Right renal cortex interstitium (tissue), 3 donors: ENCODE measurements at regions not wholly inside any gene's neighbourhood (a gene's known extent, or its start where the extent isn't known, plus 50 kb on each side); places are given as distances from the start of the nearest gene placed in this dataset.

Experiments used
- DNase-seq, 3 donors: peaks; one replicate each; pipeline ENCODE4 v3.0.0-alpha.2; 2013; ENCODE audit warnings: low read depth in 3 of 3, low spot score in 2 of 3

DNA sequence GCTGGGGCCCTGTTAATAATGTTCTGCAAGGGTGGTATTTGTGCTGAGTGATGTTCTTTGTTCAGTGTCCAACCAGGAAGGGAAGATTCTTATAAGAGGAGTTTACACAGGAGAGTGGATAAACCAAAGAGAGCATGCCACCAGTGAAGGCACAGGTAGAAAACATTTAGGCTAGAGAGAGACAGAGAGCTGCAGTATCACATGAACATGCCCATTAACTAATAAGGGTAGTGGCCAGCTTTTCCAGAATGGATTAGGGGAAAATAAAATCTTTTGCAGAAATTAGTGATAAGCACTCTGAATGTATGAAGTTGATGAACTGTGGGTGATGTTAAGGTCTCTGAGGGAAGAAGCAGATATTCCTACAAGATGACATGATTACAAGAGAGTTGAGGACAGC, 54.1 kb upstream of the PRLR start:
- no peak for DNase-seq

DNA sequence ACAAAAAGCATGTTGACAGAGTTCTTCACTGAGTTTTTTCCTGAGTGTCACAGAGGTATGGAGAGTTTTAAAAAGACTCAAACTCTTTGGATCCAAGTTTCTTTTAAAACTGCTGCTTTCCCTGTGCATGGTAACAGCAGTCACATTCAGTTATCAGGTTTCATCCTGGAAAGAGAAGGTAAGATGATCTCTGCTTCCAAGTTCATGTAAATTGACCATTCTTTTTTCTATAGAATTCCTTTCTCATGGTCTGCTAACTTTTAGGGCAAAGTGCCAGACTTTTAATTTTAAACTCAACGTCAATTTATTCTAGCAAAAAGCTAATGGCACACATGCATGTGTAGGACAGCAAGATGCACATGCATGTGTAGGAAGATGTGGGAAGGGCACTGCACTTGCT, 52.5 kb upstream of the PRLR start:
- DNase-seq: peak in 1 of 3 donors; percentile 16

DNA sequence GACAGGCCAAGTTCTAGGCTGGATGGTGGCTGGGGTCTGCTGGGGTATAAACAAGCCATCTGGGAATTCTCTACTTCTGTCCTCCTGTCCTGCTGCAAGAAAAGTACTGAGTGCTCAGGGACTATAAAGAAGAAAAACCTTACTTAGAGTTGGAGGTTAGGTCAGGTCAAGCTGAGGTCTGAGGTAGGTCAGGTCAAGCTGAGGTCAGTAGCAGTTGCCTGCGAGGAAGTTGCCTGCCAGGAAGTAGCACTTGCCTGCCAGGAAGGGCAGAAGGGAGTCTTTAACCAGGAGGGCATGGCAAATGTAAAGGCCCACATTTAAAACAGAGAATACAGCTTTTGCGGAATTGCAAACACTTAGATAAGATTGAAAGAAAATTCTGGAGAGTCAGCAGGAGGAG, 51.3 kb upstream of the PRLR start:
- no peak for DNase-seq
